ENCODE measurements at regions not wholly inside any gene's neighbourhood (a gene's known extent, or its start where the extent isn't known, plus 50 kb on each side); places are given as distances from the start of the nearest gene placed in this dataset.
A peak's percentile ranks its signal among the peaks of the same experiment; 100 is the strongest.
"Not testable (repeated sequence)": the region's sequence is repeated elsewhere in the genome, so short reads cannot be mapped to it uniquely, and the experiment has no call there.

- no peak for TF ChIP-seq CTCF (IDR thresholded peaks at IDR 0.05)
- no peak for TF ChIP-seq POLR2A (IDR thresholded peaks at IDR 0.05)
- no peak for DNase-seq
- Histone ChIP-seq H3K4me1 (no peaks in the 10 kb centered on the region), H3K36me3 (no peaks in the 10 kb centered on the region), H3K27me3 (no peaks in the 10 kb centered on the region), H3K9me3 (no peaks in the 10 kb centered on the region), H3K4me3 (no peak overlapping the region), H3K27ac (no peak overlapping the region)
- intact Hi-C loops (cut with DNase I): no loop called here
- no peak for ATAC-seq
- WGBS, 4 donors: 80 to 85% (median 85%) methylated on average over 4 of the region's 4 CpGs
Observed at GRCh38 chr4:58313444-58313843, 1203.3 kb upstream of the IGFBP7 start.

DNA sequence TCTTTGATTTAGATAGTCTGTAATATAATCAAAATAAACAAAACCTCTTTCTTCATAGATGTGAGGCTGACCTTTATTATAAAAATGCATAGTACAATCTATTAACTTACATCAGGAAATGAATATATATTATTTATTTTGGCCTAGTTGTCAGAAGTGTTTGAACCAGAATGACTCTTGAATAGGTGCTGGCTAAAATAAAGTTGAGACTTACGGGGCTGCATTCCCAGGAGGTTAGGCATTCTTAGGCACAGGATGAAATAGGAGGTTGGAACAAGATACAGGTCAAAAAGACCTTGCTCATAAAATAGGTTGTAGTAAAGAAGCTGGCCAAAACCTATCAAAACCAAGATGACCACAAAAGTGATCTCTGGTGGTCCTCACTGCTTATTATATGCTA lies 1193.3 kb upstream of the IGFBP7 start:
- peaks cover 0 to 11% (median 0%) of the 10 kb centered on the region in 12 donors for H3K4me1 ChIP-seq
- DNase-seq (no peak), ATAC-seq (no peak)
- H3K9me3 ChIP-seq: no peaks in the 10 kb centered on the region
- WGBS, 4 donors: 51 to 71% (median 59%) methylated on average over 1 of the region's 1 CpG
- no peak overlapping the region for H3K27ac ChIP-seq
- no peak for TF ChIP-seq CTCF (IDR thresholded peaks at IDR 0.05)
- TF ChIP-seq POLR2A (IDR thresholded peaks at IDR 0.05): no peak
- H3K4me3 ChIP-seq: no peak overlapping the region
- no peaks in the 10 kb centered on the region for H3K36me3 ChIP-seq
- intact Hi-C loops (cut with DNase I): no loop called here
- H3K27me3 ChIP-seq: no peaks in the 10 kb centered on the region

DNA sequence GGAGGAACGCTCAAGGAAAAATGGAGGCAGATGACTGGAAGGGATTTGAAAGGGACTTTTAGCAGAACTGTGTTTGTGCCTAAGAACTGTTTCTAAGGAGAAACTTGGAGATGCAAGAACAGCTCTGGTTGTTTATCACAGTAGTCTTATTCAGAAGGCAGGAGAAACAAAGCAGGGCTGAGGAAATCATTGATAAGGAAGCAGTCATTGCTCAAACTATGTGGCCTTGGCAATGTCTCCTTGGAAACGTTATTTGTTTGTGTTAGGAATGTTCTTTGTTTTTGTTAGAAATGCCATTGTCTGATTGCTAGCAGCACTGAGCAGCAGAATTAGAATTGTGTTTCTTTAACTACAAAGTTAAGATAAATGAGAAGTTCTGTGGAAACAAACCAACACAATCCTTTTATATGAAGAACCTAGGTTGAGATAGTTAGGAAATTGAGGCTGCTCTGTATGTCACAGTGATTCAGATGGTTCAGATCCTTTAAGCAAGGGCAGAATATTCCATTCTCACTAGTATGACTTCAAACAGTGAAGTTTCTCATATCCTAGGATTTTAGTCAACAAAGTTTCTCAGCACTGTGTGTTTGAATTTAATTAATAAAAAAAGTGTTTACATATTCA lies 1191.3 kb upstream of the IGFBP7 start:
- DNase-seq: no peak
- intact Hi-C loops (cut with DNase I): no loop called here
- H3K4me1 ChIP-seq: peaks cover 0 to 11% (median 0%) of the 10 kb centered on the region in 12 donors
- H3K9me3 ChIP-seq: peaks cover 0 to under 1% (median 0%) of the 10 kb centered on the region in 12 donors
- peak in 3 of 4 donors; percentile 39 to 73 (median 59) for ATAC-seq
- 25 to 34% (median 29%) methylated on average over 2 of the region's 2 CpGs for WGBS, 4 donors
- H3K27me3 ChIP-seq: no peaks in the 10 kb centered on the region
- no peak overlapping the region for H3K4me3 ChIP-seq
- no peak overlapping the region for H3K27ac ChIP-seq
- TF ChIP-seq CTCF (IDR thresholded peaks at IDR 0.05): no peak
- no peak for TF ChIP-seq POLR2A (IDR thresholded peaks at IDR 0.05)
- no peaks in the 10 kb centered on the region for H3K36me3 ChIP-seq

DNA sequence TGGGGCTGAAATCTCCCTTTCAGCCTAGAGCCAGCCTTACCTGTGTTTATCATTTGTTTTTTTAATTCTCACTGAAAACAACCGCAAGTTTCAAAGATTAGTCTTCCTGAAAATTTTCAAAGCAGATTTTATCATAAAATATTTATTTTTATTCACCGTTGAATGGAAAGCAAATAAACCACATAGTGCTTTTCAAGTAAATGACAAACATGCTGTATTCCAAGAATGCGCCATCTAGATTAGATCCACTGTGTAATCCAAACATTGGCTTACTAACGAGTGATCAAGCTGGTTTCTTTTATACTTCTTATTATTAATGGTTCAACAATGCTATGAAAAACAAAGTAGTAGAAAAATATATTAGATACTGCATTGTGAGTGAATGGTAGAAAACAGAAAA lies 1176.2 kb upstream of the IGFBP7 start:
- H3K27me3 ChIP-seq: no peaks in the 10 kb centered on the region
- TF ChIP-seq POLR2A (IDR thresholded peaks at IDR 0.05): no peak
- TF ChIP-seq CTCF (IDR thresholded peaks at IDR 0.05): no peak
- no peaks in the 10 kb centered on the region for H3K36me3 ChIP-seq
- H3K4me3 ChIP-seq: no peak overlapping the region
- DNase-seq (no peak), ATAC-seq (no peak)
- no peaks in the 10 kb centered on the region for H3K4me1 ChIP-seq
- intact Hi-C loops (cut with DNase I): no loop called here
- WGBS, 4 donors: 61 to 79% (median 76%) methylated on average over 4 of the region's 4 CpGs
- peaks cover 0 to 5% (median 0%) of the 10 kb centered on the region in 12 donors for H3K9me3 ChIP-seq
- H3K27ac ChIP-seq: no peak overlapping the region

DNA sequence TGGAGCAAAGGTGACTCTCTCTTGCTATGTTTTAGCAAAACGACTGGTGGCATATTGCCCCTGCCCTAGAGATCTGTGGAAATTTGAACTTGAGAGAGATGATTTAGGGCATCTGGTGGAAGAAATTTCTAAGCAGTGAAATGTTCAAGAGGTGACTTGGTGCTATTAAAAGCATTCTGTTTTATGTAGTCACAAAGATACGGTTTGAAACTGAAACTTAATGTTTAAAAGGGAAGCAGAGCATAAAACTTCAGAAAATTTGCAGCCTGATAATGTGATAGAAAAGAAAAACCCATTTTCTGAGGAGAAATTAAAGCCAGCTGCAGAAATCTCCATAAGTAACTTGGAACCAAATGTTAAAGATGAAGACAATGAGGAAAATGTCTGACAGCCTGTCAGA lies 1170.7 kb upstream of the IGFBP7 start:
- intact Hi-C loops (cut with DNase I); H3K4me3 ChIP-seq; H3K4me1 ChIP-seq; H3K27me3 ChIP-seq; H3K27ac ChIP-seq; H3K36me3 ChIP-seq; H3K9me3 ChIP-seq; ATAC-seq; DNase-seq: not testable (repeated sequence)
- WGBS, 4 donors: 60 to 78% (median 67%) methylated on average over 2 of the region's 2 CpGs

All from heart left ventricle (tissue), 16 donors.